ENCODE measurements at regions not wholly inside any gene's neighbourhood (a gene's known extent, or its start where the extent isn't known, plus 50 kb on each side); places are given as distances from the start of the nearest gene placed in this dataset.

DNA sequence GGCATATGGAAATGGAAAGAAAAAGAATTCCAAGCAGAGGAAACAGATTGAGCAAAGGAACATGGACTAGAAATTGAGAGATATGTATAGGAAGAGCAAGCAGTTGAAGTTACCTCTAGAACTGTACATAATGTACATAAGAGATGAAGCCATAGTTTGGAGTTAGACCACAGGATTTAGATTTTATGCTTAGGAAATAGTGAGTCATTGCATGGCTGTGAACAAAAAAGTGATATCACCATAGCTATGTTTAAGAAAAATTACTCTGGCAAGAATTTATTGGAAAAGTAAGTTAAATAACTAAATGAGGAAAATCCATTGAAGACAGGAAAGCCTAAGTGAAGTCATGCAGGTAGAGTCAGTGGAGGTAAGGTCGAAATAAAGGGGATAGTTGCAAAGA, 99.4 kb upstream of the GALNT5 start:
- TF ChIP-seq PPARA (CRISPR knock-in tag; IDR thresholded peaks at IDR 0.05; ENCODE audit: borderline replicate concordance) (no peak), ZFP30 (CRISPR knock-in tag; IDR thresholded peaks at IDR 0.05) (no peak), GLIS3 (CRISPR knock-in tag; IDR thresholded peaks at IDR 0.05) (no peak), ZNF8 (CRISPR knock-in tag; IDR thresholded peaks at IDR 0.05) (no peak), ZFP3 (CRISPR knock-in tag; IDR thresholded peaks at IDR 0.05) (no peak), ZC3H10 (CRISPR knock-in tag; IDR thresholded peaks at IDR 0.05) (no peak)
- TF ChIP-seq, protein P1, sequence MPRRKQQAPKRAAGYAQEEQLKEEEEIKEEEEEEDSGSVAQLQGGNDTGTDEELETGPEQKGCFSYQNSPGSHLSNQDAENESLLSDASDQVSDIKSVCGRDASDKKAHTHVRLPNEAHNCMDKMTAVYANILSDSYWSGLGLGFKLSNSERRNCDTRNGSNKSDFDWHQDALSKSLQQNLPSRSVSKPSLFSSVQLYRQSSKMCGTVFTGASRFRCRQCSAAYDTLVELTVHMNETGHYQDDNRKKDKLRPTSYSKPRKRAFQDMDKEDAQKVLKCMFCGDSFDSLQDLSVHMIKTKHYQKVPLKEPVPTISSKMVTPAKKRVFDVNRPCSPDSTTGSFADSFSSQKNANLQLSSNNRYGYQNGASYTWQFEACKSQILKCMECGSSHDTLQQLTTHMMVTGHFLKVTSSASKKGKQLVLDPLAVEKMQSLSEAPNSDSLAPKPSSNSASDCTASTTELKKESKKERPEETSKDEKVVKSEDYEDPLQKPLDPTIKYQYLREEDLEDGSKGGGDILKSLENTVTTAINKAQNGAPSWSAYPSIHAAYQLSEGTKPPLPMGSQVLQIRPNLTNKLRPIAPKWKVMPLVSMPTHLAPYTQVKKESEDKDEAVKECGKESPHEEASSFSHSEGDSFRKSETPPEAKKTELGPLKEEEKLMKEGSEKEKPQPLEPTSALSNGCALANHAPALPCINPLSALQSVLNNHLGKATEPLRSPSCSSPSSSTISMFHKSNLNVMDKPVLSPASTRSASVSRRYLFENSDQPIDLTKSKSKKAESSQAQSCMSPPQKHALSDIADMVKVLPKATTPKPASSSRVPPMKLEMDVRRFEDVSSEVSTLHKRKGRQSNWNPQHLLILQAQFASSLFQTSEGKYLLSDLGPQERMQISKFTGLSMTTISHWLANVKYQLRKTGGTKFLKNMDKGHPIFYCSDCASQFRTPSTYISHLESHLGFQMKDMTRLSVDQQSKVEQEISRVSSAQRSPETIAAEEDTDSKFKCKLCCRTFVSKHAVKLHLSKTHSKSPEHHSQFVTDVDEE (CRISPR knock-in tag; IDR thresholded peaks at IDR 0.05): no peak
- TF ChIP-seq, protein P2, sequence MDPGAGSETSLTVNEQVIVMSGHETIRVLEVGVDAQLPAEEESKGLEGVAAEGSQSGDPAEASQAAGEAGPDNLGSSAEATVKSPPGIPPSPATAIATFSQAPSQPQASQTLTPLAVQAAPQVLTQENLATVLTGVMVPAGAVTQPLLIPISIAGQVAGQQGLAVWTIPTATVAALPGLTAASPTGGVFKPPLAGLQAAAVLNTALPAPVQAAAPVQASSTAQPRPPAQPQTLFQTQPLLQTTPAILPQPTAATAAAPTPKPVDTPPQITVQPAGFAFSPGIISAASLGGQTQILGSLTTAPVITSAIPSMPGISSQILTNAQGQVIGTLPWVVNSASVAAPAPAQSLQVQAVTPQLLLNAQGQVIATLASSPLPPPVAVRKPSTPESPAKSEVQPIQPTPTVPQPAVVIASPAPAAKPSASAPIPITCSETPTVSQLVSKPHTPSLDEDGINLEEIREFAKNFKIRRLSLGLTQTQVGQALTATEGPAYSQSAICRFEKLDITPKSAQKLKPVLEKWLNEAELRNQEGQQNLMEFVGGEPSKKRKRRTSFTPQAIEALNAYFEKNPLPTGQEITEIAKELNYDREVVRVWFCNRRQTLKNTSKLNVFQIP (CRISPR knock-in tag; IDR thresholded peaks at IDR 0.05; ENCODE audit: borderline replicate concordance, low read depth): no peak
- TF ChIP-seq, protein P3, sequence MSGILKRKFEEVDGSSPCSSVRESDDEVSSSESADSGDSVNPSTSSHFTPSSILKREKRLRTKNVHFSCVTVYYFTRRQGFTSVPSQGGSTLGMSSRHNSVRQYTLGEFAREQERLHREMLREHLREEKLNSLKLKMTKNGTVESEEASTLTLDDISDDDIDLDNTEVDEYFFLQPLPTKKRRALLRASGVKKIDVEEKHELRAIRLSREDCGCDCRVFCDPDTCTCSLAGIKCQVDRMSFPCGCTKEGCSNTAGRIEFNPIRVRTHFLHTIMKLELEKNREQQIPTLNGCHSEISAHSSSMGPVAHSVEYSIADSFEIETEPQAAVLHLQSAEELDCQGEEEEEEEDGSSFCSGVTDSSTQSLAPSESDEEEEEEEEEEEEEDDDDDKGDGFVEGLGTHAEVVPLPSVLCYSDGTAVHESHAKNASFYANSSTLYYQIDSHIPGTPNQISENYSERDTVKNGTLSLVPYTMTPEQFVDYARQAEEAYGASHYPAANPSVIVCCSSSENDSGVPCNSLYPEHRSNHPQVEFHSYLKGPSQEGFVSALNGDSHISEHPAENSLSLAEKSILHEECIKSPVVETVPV (CRISPR knock-in tag; IDR thresholded peaks at IDR 0.05): no peak
- ATAC-seq: no peak

DNA sequence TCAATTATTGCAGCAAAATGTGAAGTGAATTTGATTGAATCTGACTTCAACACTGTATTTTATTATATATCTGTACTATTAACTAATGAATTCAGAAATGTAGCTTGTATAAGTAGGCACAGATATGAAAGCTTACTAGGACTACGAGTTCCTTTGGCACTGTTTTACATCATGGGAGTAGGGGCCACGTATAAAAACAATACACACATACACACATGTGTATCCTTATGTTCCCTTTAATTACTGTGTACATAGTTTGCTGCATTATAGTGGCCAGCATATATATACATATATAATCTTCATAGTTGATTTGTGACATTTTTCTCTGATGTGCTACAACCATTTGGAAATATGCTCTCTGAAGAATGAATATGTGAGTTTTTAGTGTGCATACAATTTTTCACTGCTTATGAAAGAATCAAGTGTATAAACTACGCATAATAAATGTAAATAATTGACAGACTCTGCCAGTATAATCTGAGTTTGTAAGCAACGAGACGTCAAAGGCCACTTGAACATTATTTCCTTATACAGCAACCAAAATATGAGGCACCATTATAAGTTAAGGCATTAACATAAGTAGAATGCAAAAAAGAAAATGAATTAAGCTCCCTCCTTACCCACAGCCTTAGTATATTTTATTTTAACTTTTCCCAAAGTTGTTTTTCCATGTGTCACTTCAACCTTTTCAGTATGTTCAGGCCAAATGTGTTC, 98.1 kb upstream of the GALNT5 start:
- ATAC-seq: no peak
- TF ChIP-seq, protein P3 (CRISPR knock-in tag; IDR thresholded peaks at IDR 0.05): no peak
- TF ChIP-seq ESRRG (CRISPR knock-in tag; IDR thresholded peaks at IDR 0.05): no peak
- no peak for TF ChIP-seq SNAI2 (CRISPR knock-in tag; IDR thresholded peaks at IDR 0.05)
- TF ChIP-seq, protein P2 (CRISPR knock-in tag; IDR thresholded peaks at IDR 0.05; ENCODE audit: borderline replicate concordance, low read depth): no peak
- TF ChIP-seq ZFP30 (CRISPR knock-in tag; IDR thresholded peaks at IDR 0.05): no peak
- no peak for TF ChIP-seq OSR1 (CRISPR knock-in tag; IDR thresholded peaks at IDR 0.05)
- TF ChIP-seq ARNTL (CRISPR knock-in tag; IDR thresholded peaks at IDR 0.05; ENCODE audit: borderline replicate concordance, low read depth): no peak

DNA sequence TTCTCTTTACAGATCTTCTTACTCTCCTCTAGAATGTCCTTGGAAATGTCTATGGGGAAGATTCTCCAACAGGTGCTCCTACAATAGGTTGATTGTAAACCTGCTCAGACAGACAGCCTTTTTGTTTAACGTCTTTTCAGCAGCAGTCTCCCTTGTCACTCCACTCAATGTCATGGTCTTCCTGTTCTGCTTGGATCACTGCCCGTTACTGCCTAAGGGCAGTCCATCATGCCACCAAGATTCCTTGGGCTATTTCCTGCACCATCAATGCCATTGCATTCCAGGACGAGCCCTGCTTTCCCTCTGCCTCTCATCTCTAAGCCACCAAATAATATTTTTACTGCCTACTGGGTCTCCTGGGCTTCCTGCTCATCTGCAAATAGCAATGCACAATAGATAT, 97.4 kb upstream of the GALNT5 start:
- TF ChIP-seq ISL1 (CRISPR knock-in tag; IDR thresholded peaks at IDR 0.05) (no peak), ZNF565 (CRISPR knock-in tag; conservative IDR thresholded peaks at IDR 0.05; ENCODE audit: low read depth) (no peak)
- TF ChIP-seq, protein P2 (CRISPR knock-in tag; IDR thresholded peaks at IDR 0.05; ENCODE audit: borderline replicate concordance, low read depth): no peak
- TF ChIP-seq, protein P1 (CRISPR knock-in tag; IDR thresholded peaks at IDR 0.05): no peak
- peak; percentile 26; the same call in 1 of the 3 replicates for ATAC-seq
